ENCODE measurements at regions not wholly inside any gene's neighbourhood (a gene's known extent, or its start where the extent isn't known, plus 50 kb on each side); places are given as distances from the start of the nearest gene placed in this dataset.

DNA sequence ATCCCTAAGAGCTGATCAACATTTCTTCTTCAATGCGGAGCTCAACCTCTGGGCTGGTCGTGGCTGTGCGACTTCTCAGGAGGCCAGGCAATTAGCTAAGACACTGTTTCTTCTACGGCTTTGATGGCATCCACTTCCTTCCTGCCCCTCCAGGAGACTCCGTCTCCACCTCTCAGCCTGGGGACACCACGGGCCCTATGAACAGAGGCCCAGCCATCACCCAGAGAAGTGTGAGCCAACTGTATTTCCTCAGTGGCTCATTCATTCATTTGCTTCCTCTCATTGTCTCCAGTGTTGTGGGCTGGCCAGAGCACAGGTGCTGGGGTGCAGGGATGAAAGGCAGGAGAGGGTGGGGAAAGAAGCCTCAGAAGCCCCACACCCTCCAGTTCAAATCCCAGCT is 51.8 kb upstream of the APCDD1L start:
- no peak for TF ChIP-seq POLR2A (IDR thresholded peaks at IDR 0.05)
- TF ChIP-seq, protein P1, sequence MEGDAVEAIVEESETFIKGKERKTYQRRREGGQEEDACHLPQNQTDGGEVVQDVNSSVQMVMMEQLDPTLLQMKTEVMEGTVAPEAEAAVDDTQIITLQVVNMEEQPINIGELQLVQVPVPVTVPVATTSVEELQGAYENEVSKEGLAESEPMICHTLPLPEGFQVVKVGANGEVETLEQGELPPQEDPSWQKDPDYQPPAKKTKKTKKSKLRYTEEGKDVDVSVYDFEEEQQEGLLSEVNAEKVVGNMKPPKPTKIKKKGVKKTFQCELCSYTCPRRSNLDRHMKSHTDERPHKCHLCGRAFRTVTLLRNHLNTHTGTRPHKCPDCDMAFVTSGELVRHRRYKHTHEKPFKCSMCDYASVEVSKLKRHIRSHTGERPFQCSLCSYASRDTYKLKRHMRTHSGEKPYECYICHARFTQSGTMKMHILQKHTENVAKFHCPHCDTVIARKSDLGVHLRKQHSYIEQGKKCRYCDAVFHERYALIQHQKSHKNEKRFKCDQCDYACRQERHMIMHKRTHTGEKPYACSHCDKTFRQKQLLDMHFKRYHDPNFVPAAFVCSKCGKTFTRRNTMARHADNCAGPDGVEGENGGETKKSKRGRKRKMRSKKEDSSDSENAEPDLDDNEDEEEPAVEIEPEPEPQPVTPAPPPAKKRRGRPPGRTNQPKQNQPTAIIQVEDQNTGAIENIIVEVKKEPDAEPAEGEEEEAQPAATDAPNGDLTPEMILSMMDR (IDR thresholded peaks at IDR 0.05) = no peak

Data from esophagus squamous epithelium (tissue), 4 donors.